NOMO-1 treated with dmso at 0.1 percent for 144 hours (cell line): ENCODE measurements at regions not wholly inside any gene's neighbourhood (a gene's known extent, or its start where the extent isn't known, plus 50 kb on each side); places are given as distances from the start of the nearest gene placed in this dataset.

Source experiments
- DNase-seq: peaks from one replicate; lab custom pipeline; 2025; ENCODE audit not compliant: unreplicated experiment; lab: John Stamatoyannopoulos, UW

DNA sequence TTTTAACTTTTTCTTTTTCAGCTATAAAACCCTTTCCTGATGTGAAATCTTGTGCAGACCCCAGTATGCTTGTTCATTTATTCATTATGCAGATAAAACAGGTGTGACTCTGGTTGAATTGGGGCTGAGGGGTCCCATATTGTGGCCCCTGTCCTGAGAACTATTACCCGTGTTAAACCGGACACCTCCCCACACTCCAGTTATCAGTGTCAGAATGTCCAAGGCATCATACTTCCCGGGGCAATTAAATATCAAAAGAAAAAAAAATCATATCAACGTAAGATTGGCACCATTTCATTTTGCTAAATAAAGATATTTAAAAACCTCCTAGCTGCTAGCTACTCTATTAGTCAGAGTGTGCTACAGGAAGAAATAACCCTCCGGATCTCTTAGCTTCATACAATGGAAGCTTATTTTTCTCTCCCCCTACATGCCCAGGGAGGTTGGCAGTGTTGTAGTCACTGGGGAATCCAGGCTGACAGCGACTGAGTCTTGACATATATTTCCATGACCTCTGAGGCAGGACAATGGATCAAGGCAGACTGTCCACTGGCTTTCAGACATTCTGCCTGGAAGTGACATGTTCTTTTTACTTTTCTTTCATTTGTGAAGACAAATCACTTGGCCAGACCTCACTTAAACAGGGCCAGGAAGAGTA lies 170.0 kb downstream of the SEC61B start:
- no peak for DNase-seq

DNA sequence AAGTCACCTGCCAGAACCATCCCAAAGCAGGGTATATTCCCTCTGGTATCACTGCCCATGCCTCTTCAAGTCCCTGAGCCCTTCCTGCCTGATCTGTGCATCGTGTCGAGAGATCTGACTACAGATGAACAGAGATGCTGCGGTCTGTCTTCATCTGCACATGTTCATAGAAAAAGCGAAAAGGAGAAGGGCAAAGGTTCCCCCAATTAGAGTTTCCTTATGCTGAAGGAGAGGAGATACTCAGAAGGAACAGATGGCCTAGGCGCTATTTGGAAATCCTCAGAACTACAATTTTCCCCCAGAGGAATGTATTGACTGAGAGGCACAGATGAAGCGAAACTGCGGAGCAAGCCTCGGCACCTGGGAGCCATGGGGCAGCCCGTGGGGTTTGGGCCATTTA lies 170.9 kb downstream of the SEC61B start:
- DNase-seq = no peak

DNA sequence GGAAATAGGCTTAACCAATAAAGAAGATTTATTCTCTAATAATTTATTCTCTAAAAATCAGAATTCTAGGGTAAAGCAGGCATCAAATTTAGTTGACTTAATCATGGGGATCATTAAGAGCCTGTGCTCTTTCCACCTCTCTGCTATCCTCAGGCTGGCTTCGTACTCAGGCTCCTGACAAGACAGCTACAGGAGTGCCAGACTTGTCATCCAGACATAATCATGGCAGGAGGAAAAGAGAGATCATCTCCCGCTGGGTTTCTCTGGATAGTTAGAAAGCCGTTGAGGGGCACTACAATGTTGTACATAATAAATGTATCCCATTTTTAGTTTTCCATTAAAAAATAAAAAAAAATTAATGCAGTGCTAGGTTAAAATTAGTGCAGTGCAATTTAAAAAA lies 171.9 kb downstream of the SEC61B start:
- no peak for DNase-seq

DNA sequence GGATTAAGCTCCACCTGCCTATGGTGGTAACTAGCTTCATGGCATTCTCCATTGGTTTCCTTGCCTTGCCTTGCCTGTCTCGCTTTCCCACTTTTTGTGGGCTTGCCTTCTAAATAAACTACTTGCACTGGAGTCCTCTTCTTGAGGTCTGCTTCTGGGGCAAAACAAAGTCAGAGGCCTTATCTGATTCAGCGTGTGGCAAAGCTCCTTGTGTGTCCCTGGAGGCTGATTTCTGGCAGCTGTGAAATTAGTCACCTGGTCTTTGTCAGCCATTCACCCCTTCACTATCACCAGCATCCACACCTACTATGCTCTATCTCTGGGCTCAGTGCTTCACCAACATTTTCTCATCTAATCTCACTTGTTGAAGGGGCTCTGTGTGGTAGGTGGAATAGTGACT lies 176.2 kb downstream of the SEC61B start:
- no peak for DNase-seq

DNA sequence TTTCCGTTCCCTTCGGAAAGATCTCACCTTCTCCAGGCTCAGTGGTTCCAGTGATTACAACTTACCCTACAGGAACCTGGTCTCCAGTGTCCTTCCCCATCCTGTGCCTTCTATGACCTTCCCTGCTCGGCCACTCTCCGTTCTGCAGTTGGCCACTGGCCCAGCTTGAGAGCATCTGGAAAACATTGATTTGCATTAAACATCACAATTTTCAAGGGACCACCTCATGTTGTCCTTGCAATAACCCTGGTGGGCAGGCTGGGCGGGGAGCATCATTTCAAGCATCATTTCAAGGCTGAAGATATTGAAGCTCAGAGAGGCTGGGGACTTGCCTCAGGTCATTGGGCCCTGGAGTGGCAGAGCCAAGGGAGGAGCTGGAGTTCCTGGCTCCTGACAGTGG lies 177.4 kb downstream of the SEC61B start:
- DNase-seq = no peak

DNA sequence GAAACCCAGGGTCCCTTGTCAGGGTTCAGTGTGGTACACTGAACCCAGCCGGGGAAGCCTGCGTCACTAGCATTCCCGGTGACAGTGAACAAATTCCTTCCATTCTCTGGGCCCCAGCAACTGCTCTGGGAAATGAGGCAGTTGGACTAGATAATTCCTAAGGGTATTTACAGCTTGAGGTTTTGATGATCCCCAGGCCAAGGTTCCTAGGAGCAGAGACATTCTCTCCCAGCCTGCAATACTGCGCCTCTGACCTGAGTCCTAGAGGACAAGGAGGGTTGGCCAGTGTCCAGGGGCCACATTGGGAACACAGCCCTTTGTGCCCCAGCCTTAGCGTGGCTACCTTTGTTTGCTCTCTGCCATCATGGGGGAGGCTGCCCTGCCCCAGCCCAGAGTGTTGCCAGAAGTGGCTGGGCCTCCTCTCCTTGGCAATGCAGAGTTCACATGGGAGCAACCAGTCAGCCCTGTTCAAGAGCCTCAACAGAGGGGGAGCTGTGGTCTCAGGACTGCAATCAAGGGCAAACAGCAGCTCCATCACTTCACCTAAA lies 178.2 kb downstream of the SEC61B start:
- no peak for DNase-seq

DNA sequence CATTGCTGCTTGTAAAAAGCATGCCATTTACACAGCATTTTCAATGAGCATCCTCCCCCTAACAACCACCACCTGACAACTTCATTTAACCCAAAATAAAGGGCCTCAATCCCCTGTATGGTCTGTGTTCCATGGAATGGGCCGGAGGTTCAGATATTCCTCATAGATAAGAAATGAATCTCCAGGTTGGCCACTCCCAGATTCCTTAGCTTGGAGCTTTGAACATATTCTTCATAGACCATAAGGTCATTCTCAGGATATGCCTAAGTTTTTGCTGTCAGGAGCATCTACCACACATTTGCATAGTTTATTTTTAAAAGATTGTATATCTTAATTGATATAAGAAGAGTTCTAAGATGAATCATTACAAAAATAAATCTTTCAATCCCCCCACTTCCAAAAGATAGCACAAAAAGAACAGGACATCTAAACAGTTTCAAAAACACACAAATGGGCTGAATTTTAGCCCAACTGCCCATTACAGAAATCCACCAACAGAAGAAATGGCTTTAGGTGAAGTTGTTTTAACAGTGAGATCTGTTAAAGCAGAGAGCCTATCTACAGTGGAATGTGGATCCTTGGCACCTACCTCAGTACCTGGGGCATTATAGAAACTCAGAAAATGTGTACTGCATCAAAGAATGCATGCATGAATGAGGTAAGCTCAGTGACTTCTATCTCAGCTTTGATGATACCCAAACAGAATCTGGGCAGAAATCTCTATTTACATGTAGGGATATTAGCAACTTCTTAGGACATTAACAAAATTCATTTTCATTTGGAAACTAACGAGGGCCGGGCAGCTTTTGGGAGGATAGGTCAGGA lies 179.8 kb downstream of the SEC61B start:
- DNase-seq = no peak

DNA sequence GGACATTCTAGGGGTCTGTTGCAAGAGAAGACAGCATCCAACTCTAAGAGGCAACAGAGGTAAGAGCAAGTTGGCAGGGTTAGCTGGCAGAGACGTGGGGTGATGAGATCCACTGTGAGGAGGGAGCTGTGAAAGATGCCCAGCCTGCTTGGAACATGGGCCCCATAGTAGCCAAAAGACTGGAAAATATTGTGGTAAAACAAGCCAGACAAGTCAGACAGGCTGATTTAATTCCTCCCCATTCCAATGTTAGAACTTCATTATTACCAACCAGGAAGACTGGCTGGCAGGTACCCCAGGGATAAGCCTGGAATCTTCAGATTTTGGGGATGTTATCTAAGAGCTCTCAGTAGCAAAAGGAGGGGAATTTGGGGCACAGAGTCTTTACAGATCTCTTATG lies 181.3 kb downstream of the SEC61B start:
- no peak for DNase-seq

DNA sequence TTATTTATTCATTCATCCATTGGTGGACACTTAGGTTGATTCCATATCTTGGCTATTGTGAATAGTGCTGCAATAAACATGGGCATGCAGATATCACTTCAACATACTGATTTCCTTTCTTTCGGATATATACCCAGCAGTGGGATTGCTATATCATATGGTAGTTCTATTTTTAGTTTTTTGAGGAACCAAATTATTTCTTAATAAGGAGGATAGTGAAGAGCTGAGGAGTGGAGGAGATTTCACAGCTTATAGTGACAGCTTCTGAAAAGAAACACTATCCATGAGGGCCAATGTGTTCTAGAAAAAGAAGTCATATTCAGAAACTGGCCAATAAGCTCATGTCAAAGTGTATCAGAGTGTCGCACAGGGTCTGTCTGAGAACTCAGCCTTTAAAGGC lies 183.3 kb downstream of the SEC61B start:
- no peak for DNase-seq

DNA sequence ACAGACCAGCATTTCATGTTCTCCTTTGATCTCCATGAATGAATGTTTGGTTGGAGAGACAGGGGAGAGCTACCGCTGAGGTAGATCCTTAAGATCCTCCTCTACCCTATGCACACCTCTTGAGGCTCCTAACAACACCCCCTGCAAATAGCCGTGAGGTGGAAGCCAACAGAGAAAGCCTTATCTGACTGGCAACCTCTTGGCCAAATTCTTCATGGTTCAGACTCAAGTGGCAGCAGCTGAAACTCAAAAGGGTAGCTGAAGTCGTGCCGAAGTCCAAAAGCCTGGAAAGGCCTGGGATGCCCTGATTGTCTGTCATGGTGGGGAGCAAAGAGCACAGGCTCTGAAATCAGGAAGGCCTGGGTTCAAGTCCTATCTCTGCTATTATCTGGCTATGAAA lies 184.9 kb downstream of the SEC61B start:
- DNase-seq = no peak

DNA sequence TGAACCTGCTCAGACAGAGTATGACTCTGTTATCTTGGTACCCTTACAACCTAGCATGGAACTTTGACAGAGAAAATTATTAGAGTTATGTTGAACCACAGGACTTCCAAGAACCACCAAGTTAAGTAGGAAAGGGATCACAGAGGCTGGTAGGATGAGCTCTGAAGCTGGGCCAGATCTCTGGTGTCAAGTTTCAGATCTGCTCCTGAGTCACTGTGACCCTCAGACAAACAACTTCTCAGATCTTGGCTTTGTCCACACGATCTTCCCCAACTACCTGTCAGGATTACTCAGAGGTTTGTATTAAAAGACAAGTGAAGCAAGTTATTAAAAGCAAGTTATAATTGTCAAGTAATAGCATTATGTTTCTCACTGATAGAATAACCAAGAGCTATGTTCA lies 189.0 kb downstream of the SEC61B start:
- no peak for DNase-seq

DNA sequence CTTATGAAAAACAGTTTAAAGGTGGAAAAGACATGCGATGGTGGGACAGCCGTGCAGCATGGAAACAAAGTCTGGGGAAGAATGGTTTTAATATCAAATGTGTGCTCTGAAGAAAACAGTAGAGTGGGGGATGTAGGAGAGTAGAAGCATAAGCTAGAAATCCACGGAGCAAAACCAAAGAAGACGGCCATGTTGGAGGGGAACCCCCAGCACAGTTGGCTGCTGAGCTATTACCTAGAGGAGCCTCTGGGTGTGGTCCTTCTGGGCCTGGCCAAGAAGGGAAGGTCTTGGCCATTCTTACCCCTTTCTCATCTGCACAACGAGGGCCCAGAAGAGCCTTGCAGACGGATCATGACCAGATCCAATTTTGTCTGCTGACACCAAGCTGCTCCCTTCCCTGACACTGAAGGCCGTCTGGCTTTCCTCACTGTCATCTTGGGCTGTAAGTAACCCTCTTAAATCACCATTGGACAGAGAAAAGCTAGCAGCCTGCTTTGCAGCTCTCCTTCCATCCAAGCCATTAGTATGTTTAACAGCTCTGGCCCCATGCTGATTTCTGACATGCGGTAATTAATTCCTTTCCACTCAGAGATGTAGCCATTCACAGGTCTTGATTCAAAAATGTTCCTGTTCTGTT lies 189.5 kb downstream of the SEC61B start:
- no peak for DNase-seq

DNA sequence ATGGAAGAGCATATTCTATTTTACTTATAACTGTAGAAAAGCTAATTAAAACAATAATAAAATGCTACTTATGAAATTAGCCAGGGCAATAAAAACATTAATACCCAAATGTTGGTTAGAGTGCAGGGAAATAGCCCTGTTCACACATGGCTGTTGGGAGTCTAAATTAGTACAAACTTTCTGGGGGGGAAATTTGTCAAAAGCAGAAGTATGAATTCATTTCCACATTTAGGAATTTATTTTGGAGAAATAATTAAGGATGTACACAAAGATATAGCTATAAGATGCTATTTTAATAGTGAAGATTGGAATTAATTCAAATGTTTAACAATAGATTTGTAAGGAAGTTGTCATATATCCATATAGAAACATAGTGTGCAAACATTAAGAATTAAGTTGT lies 190.5 kb downstream of the SEC61B start:
- no peak for DNase-seq

DNA sequence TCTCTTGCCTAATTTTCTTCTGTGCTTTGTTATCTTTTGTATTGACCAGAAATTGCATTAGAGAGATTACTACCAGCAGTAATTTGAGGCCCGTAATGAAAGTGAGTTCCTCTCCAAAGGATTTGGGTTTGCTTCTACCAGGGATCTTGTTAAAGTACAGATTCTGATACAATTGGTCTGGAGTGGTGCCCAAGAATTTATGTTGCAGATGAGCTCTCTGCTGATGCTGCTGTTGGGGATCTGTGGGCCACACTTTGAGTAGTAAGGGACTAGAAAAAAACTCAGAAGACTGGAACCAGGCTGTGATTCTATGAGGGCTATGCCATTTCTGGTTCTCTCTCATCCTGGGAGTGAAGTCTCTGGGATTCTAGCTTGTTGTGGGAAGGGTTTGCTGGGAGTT lies 192.2 kb downstream of the SEC61B start:
- no peak for DNase-seq

DNA sequence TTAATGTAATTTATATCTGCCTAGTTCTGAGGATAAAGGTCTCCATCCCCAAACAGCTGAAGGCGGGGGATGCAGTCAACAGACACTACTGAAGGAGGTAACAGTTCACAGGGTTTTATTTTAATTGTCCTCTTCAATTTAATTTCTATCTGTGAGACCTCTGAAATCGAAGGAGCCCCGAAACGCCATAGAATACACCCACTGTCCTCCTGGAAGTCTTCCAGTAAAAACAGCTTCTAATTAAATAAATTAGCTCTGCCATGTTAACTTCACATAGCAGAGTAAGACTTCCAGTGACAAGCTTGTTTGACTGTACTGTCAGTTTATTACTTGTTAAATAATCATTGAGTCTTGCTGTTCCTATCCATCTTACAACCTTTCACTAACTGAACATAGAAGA lies 193.5 kb downstream of the SEC61B start:
- no peak for DNase-seq

DNA sequence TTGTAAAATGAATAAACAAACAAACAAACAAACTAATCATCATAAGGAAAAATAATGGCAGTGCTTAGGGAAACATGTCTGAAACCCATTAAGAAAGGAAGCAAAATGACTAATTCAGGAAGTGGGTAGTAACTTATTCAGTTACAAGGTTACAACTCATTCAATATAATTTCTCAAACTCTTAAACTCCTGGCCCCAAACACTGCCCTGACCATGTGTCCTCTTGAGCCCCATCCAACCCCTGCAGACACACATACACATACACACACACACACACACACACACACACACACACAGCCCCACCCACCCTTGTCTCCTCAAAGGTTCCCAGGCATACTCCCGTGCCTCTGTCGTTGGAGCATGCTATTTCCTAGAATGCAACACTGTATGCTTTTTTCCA lies 193.9 kb downstream of the SEC61B start:
- peak; percentile 22 for DNase-seq

DNA sequence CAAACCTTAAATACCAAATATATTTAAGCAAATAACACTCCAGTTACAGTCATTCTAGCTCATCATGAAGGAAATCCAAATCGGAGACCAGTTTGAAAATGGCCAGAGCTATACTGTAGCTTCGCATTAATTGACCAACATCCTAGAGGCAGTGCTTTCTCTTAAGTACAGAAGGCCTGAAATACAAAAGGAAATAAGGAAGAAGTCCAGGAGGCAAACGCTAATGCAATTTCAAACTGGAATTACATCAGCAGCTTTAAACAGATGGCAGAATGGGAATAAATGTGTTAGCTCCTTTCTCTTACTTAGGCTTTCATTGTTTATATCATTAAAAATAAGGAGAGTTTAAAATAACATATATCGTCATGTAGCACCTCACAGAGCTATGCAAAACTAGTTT lies 197.0 kb downstream of the SEC61B start:
- DNase-seq = no peak

DNA sequence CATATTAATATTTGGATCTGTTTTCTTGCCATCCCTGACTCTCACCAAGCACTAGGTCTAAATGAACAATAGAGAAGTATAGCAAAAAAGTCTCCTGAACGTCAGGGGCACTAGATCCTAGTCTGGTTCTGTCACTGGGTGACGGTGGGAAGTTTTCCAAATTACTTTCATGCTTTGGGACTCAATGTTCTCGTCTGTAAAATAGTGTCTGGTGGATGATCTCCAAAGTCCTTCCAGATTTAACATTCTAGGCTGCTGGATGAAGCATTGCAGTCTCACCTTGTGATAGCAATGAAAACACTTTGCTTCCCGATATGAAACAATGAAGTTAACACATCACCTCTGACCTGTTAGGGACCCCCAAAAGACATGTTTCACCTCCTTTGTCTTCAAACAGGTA lies 199.3 kb downstream of the SEC61B start:
- no peak for DNase-seq

DNA sequence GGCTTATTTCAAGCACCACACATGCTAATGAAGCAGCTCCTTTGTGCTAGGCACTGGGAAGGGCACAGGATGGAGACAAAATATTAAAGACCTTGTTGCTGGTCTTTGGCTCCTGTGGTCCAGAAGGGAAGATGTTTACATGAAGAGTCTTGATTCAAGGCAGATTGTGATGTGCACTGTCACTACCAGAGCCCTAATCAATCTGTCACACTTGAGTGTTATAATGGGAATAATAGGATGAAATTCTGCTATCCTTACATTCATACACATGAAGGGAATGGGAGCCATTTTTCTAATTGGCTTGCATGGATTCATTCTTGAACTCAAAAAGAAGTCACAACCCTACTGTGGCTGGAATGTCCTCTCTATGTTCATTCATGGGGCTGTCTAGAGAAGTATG lies 203.0 kb downstream of the SEC61B start:
- DNase-seq = no peak

DNA sequence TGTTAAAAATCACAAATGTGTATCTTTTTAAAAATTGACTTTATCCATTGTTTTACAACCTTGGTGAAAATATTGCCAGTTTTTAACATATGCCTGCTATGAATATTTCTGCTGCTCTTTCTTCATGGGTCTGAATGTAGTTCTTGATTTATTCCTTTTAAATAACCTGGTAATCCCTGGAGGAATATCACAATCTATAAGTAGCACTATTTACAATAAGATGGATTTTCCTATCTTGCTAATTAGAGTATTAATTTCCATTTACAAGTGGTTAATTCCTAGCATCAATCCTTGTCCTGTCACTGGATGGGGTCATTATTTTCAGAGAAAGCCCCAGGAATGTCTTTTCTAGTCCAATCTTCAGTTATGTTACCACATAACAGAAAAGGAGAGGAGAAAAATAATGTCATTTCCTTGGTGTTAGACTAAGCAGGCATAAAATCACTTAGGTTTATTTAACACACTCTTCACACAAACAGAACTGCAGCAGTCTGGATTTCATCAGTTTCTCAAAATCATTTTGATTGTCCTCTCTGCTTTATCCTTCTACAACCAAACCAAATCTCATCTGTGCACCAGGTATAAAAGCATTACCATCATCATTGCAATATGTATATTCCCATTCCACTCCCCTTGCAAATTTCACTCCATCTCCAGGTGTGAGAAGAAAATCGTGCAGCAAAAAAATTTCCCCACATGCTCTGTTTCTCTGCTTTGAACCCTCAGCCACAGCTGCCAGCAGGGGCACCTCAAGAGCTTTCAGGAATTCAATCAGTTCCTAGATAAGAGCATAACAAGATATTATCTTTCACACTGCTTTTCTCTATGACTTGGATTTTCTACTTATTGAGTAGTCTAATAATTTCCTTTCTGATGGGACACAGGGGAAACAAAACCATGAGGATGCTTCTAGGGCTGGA lies 204.1 kb downstream of the SEC61B start:
- no peak for DNase-seq

DNA sequence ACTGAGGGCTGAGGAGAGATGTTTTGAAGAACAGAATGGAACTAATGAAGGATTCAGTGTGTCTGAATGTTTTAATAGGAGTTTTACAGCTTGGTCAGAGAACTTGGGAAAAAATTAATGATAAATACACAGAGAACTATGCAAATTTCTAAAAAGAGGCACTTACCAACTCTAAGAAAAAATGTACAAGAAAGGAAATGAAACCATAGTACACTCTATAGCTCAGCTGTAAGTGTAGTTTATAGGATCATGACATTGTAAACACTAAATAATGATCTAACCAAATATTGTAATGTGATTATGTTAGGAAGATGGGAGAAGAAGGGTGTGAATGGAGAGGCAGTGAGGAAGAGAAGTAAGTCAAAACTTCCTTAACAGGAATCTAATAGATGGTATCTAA lies 205.2 kb downstream of the SEC61B start:
- DNase-seq = no peak
